Heart right ventricle (tissue), 16 donors: ENCODE measurements at regions not wholly inside any gene's neighbourhood (a gene's known extent, or its start where the extent isn't known, plus 50 kb on each side); places are given as distances from the start of the nearest gene placed in this dataset.
"Not testable (repeated sequence)": the region's sequence is repeated elsewhere in the genome, so short reads cannot be mapped to it uniquely, and the experiment has no call there.

ENCODE experiments used
- ATAC-seq, 8 donors: fragments of 200-7000 bp; cut with Tn5 transposase; one replicate each; pipeline ENCODE4 v1.9.1; 2020; ENCODE audit warnings: mild to moderate bottlenecking in 8 of 8, moderate library complexity in 8 of 8, moderate number of reproducible peaks in 1 of 8
- DNase-seq, 2 donors: peaks; one replicate each; pipeline ENCODE4 v3.0.0-alpha.2; 2020
- H3K27ac ChIP-seq, 10 donors: fragments of 200-600 bp; sonication (generic) in 2 of 10; one replicate each; pipeline versions ENCODE4 v1.5.0 to v1.8.0; 2020 to 2022; ENCODE audit warnings: mild to moderate bottlenecking in 3 of 10
- H3K27me3 ChIP-seq, 7 donors: fragments of 200-600 bp; one replicate each; pipeline ENCODE4 v1.8.0; 2021 to 2022; ENCODE audit warnings: mild to moderate bottlenecking in 2 of 7
- H3K36me3 ChIP-seq, 9 donors: fragments of 200-600 bp; sonication (generic) in 1 of 9; one replicate each; pipeline versions ENCODE4 v1.5.0 to v1.8.0; 2020 to 2022; ENCODE audit warnings: mild to moderate bottlenecking in 2 of 9
- H3K4me1 ChIP-seq, 9 donors: fragments of 200-600 bp; sonication (generic) in 1 of 9; one replicate each; pipeline versions ENCODE4 v1.5.0 to v1.8.0; 2020 to 2022; ENCODE audit warnings: mild to moderate bottlenecking in 4 of 9
- H3K4me3 ChIP-seq, 10 donors: fragments of 200-600 bp; sonication (generic) in 2 of 10; one replicate each; pipeline versions ENCODE4 v1.5.0 to v1.8.0; 2020 to 2022; ENCODE audit warnings: mild to moderate bottlenecking in 7 of 10, moderate library complexity in 2 of 10
- H3K9me3 ChIP-seq, 11 donors: fragments of 200-600 bp in 10 of 11; sonication (generic) in 2 of 11; one replicate each; pipeline versions ENCODE4 v1.5.0 to v1.8.0; 2013 to 2022; ENCODE audit warnings: mild to moderate bottlenecking in 2 of 11, control low read depth in 1 of 11, moderate library complexity in 1 of 11
- CTCF ChIP-seq, 9 donors: fragments of 200-600 bp; sonication (generic) in 2 of 9; IDR thresholded peaks; one replicate each; pipeline versions ENCODE4 v1.5.0 to v1.8.0; 2021 to 2022; ENCODE audit warnings: antibody characterized with exemption in 9 of 9, mild to moderate bottlenecking in 5 of 9, moderate library complexity in 1 of 9
- WGBS, 2 donors: extraction: QIAGEN DNeasy Blood & Tissue Kit; methylation state at CpG; one replicate each; pipeline ENCODE4 v1.1.7; 2013; ENCODE audit warnings: inconsistent platforms in 1 of 2; 5-methylcytosine and 5-hydroxymethylcytosine counted together
- intact Hi-C, 10 donors: fragments of 100-400 bp; cut with DNase I; formaldehyde crosslinking; loops; one replicate each; pipeline versions ENCODE4 v1.11.1 to v1.14.2; 2022
- donor health status: Arrhythmogenic right ventricular cardiomyopathy.
- donor health status: ischemic (EF 13 %, LVEDD 7.1; RV severe dilation, severe dysfunction).
- donor health status: healthy with polysubstance abuse.
- donor health status: DM: no; HTN: yes; CAD: no.
- donor health status: DM: no; HTN: no; CAD: no.
- donor health status: ischemic (EF 25% LVEDD 6.9; RV normal size, moderate dysfunction).
- donor health status: ischemic (EF 25% LVEDD 5.7; RV mildly dilated, moderate dysfunction).
- donor health status: healthy.
- donor health status: DM: yes; HTN: yes; CAD: no.
- donor health status: Ischemic cardiomyopathy.
- donor health status: ischemic (EF 35%, LVEDD 5.7; RV mildly dilated, moderate dysfunction).
- donor health status: nonischemic (EF 11% LVEDD 7.7; RV severe dilation, severe dysfunction).
- donor health status: DM: yes; HTN: yes; CAD: no.
- donor health status: PGD.
- donor health status: ischemic (EF 29% LVEDD 5.4; RV normal size, mild dysfunction).
- donor health status: nonischemic (EF 23%, LVEDD 6.1; RV moderate dilation, normal function).

- WGBS, 2 donors, result 69 to 97% methylated on average over 1 of the region's 1 CpG
- Histone ChIP-seq H3K36me3 (no peaks in the 10 kb centered on the region), H3K4me3 (no peak overlapping the region), H3K27ac (no peak overlapping the region), H3K9me3 (no peaks in the 10 kb centered on the region), H3K4me1 (no peaks in the 10 kb centered on the region), H3K27me3 (no peaks in the 10 kb centered on the region)
- no peak for TF ChIP-seq CTCF (IDR thresholded peaks at IDR 0.05)
- intact Hi-C loops, result no loop called here
- ATAC-seq (no peak), DNase-seq (no peak)
Observed at GRCh38 chr6:115191989-115192388, 849.2 kb upstream of the HS3ST5 start.

- Histone ChIP-seq H3K36me3 (no peaks in the 10 kb centered on the region), H3K4me1 (no peaks in the 10 kb centered on the region), H3K27ac (no peak overlapping the region), H3K4me3 (no peak overlapping the region), H3K9me3 (no peaks in the 10 kb centered on the region), H3K27me3 (no peaks in the 10 kb centered on the region)
- intact Hi-C loops, result no loop called here
- DNase-seq (no peak), ATAC-seq (no peak)
- TF ChIP-seq CTCF (IDR thresholded peaks at IDR 0.05), result no peak
- WGBS, 2 donors, result 89 to 92% methylated on average over 1 of the region's 1 CpG
Observed at GRCh38 chr6:115190534-115190933, 847.7 kb upstream of the HS3ST5 start.

- H3K9me3 ChIP-seq, intact Hi-C loops, H3K27me3 ChIP-seq, H3K36me3 ChIP-seq, DNase-seq, H3K27ac ChIP-seq, ATAC-seq, H3K4me1 ChIP-seq, H3K4me3 ChIP-seq: not testable (repeated sequence)
- 88% methylated on average over 17 to 18 of the region's 18 CpGs for WGBS, 2 donors
Observed at GRCh38 chr6:115175456-115175855, 832.6 kb upstream of the HS3ST5 start.

- 61 to 62% methylated on average over 5 of the region's 5 CpGs for WGBS, 2 donors
- DNase-seq, H3K27ac ChIP-seq, ATAC-seq, H3K36me3 ChIP-seq, intact Hi-C loops, H3K4me1 ChIP-seq, H3K4me3 ChIP-seq, H3K27me3 ChIP-seq: not testable (repeated sequence)
- H3K9me3 ChIP-seq, result peaks cover 0 to 21% (median 0%) of the 10 kb centered on the region in 11 donors
Observed at GRCh38 chr6:115165912-115166311, 823.1 kb upstream of the HS3ST5 start.

GRCh38 chr6:115159733-115160132 is 816.9 kb upstream of the HS3ST5 start:
- intact Hi-C loops, result no loop called here
- Histone ChIP-seq H3K27me3 (no peaks in the 10 kb centered on the region), H3K4me1 (no peaks in the 10 kb centered on the region), H3K27ac (no peak overlapping the region), H3K9me3 (peaks cover 0 to 36% (median 0%) of the 10 kb centered on the region in 11 donors), H3K4me3 (no peak overlapping the region), H3K36me3 (no peaks in the 10 kb centered on the region)
- DNase-seq, result no peak
- ATAC-seq, result no peak
- no peak for TF ChIP-seq CTCF (IDR thresholded peaks at IDR 0.05)

GRCh38 chr6:115137910-115138309 is 795.1 kb upstream of the HS3ST5 start:
- Histone ChIP-seq H3K4me1 (no peaks in the 10 kb centered on the region), H3K27me3 (no peaks in the 10 kb centered on the region), H3K4me3 (no peak overlapping the region), H3K36me3 (no peaks in the 10 kb centered on the region), H3K27ac (no peak overlapping the region), H3K9me3 (peaks cover 0 to 3% (median 0%) of the 10 kb centered on the region in 11 donors)
- intact Hi-C loops, result no loop called here
- DNase-seq, result no peak
- WGBS, 2 donors, result 24 to 47% methylated on average over 2 of the region's 2 CpGs
- ATAC-seq, result no peak
- TF ChIP-seq CTCF (IDR thresholded peaks at IDR 0.05), result no peak
